H4 (cell line): ENCODE measurements at regions not wholly inside any gene's neighbourhood (a gene's known extent, or its start where the extent isn't known, plus 50 kb on each side); places are given as distances from the start of the nearest gene placed in this dataset.

Source experiments
- DNase-seq: peaks from one replicate; pipeline ENCODE4 v3.0.0-alpha.2; 2015; ENCODE audit warnings: low spot score

- no peak for DNase-seq
Measured at GRCh38 chr13:75052616-75053015, 429.4 kb downstream of the TBC1D4 start.

DNA sequence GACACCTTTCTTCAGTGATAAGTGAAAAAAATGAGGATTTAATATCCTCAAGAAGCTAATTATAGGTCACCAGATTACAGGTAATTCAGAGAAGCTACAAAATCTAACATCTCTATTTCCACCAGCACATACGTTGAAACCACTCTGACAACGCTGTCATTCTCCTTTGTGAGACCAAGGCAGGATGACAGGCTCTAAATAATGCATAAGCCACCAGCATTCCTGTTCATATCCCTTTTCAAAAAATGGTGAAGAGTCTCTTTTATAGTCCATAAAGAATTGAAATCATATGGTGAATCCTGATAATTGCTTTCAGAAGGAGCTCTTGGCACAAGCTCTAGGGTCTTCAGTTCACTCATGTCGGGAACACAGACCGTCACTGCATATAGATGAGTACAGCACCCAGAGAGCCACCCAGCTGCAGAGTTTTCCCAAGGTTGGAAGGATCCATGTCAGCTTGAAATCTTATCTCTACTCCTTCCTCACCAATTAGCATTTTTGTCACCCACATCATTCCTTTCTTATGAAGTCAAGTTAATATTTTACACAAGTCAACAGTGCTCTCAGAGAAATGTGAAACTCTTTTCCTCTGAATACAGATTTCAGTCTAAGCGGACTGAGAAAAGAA, 431.4 kb downstream of the TBC1D4 start:
- no peak for DNase-seq

- DNase-seq, result no peak
Measured at GRCh38 chr13:75049735-75050335, 432.1 kb downstream of the TBC1D4 start.

DNA sequence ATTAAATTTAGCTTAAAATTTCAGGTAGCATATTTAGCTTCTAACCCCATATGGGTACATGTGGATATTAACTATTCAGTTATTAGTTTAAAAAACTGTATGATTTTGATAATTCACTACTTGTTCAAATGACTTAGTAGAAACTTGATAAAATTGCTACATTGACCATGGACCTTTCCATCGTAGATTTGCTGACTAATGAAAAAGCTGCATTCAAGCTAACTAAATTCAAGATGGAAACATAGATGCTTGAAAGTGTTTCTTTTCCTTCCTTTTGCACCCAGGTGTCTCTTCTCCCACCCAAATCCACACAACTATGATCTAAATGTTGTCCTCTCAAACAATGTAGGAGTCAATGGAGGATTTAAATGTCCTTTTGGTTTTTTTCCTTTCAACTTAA, 439.2 kb downstream of the TBC1D4 start:
- no peak for DNase-seq

DNA sequence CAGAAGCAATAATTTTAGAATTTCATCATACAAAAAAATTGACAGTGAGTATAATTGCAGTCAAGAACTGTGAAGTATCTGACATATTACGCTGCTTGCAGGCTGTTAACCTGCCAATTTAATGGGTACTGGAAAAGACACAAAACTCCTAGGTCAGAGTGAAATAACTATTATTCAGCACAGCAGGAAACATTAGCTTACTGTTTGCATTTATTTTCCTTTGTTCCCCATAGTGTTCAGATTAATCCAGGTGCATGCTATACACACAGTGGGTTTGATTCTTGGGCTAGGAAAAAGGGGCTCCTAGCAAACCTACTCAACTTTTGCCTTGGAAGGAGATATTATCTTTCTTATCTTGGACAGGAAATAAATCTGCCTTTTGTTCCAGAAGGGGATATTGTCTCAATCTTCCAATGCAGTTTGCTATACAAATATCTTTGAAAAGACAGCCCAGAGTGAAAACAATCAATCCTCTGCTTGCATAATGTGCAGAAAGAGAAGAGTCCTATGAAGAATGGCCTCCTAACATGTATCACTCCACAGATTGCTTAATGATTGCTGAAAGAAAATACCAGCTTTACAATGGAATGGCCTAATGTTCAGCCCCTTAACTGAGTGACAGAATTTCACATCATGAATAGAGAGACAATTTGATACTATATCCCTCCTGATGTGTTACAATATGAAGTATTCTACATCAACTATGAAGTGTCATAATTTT, 443.4 kb downstream of the TBC1D4 start:
- no peak for DNase-seq

DNA sequence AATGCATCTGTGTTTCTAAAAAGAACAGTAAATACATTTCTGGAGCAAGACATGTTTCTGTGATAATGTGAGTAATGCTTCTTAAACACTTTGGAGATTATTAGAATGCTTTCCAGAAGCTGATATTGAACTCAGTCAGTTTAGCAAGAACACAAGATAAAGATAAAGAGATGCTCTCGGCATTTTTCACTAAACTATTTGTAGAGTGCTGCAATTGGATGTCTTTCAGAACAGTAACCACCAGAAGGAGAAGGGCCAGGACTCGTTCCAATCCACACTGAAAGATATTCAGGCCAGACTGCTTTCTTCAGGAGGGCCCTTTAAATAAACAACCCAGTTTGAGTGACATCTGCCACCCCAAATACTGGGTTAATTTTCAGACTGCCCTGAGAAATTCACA, 456.0 kb downstream of the TBC1D4 start:
- DNase-seq, result no peak

DNA sequence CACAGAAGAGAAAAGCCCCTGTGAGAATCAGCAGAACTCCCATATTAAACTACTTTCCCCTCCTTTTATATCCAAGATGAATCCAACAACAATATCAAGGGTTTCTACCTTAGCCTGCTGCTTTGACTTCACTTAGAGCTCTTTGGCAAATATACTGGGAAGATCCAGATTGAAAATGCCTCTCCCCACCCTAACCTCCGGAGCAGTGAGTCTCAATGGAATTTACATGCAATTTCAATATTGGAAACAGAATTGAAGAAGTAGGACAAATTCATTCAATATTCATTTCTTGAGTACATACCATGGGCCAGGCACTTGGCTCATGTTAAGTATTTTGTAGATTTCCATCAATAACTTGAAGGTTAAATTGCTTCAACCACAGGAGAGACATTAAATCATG, 457.4 kb downstream of the TBC1D4 start:
- no peak for DNase-seq

DNA sequence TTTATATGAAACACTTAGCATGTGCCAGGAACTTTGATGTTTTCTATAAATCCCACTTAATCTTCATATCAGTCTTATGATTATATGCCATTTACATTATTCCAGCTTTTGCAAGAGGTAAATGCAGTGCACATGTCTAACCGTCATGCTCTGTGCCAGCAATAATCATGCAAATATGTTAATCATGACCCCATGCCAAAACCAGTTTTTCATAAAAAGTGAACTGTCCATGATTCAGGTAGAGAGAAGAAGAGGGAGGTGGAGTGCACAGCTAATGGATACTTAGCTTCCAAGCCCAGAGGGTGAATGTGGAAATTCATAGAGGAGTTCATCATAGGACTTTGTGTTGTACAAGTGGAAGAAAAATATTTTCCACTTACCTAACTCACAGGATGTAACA, 458.4 kb downstream of the TBC1D4 start:
- no peak for DNase-seq

GRCh38 chr13:75021151-75021550, 460.8 kb downstream of the TBC1D4 start:
- DNase-seq, result no peak

DNA sequence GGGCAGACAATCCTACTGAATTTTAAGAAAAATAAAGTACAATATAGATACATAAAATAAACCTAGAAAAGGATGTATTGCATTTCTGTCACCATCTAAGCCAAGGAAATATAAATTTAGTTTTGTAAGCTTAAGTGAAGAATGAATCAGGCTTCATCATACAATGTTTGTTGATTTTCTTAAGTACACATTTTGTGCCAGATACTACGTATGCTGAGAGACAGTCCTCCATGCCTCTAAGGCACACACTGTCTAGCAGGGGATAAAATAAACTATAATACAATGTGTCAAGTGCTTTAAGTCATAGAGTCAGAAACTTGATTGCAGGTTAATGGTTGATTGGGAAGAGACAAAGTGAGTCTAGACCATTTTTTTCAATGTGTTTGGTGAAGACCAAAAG, 465.7 kb downstream of the TBC1D4 start:
- no peak for DNase-seq

DNA sequence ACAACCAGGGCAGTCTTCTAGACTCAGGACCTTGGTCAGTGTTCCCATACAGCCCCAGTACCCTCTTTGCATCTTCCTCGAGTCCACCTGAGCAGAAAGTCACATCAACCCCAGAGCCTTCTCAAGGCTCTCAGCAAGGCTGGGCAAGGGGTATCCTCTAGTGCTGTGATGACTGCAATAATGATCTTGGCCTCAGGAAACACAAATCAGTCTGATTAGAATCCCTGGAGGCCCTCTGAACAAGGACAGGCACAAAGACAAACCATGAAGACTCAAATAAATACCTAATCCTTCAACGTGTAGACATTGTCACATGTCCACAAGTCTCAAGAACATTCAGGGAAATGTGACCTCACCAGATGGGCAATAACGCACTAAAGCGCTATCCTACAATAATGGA, 468.2 kb downstream of the TBC1D4 start:
- DNase-seq, result no peak

- DNase-seq, result no peak
Measured at GRCh38 chr13:75010941-75011340, 471.0 kb downstream of the TBC1D4 start.

GRCh38 chr13:75008926-75009325, 473.0 kb downstream of the TBC1D4 start:
- DNase-seq, result no peak

- no peak for DNase-seq
Measured at GRCh38 chr13:74990992-74991391, 491.0 kb downstream of the TBC1D4 start.

DNA sequence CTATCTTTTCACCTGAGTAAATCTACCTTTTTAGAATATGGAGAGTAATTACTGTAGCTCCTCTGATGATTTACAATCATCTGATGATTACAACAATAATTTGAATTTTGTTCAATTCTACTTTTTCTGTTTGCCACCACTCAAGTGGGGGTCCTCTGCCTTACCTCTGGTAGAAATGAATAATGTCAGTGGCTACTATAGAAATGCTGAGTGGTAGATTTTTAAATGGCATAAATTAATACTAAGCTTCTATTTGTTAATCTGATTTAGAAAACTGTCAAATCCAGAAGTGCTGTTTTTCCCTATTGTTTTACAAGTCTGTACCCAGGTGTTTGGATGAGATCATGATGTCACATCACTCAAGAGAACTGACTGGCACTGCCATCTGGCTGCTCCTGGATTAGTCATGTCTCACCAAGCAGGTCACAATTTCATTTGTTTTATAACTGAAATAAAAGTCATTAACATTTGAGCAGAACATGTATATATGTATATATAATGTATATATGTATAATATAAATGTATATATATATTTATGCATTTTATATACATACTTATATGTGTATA, 494.8 kb downstream of the TBC1D4 start:
- DNase-seq, result no peak

DNA sequence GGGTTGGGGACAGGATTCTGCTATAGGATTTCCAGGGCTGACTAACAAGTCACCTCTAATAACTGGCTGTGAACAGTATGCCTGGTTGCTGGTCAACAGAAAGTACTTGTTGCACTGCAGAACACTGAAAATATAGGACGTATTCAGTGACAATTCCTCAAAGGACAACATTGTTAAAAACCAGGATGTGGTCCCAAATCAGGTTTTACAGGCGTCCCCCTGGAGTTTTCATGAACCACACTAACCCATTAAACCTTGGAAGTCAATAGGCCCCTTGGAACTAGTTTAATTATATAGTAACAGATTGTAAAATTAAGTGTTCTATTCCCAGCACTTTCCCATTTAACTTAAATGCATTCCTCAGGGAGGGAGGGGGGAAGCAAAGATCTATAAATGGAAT, 495.4 kb downstream of the TBC1D4 start:
- no peak for DNase-seq

- no peak for DNase-seq
Measured at GRCh38 chr13:74979703-74980102, 502.3 kb downstream of the TBC1D4 start.

GRCh38 chr13:74978591-74978990, 503.4 kb downstream of the TBC1D4 start:
- DNase-seq, result no peak

DNA sequence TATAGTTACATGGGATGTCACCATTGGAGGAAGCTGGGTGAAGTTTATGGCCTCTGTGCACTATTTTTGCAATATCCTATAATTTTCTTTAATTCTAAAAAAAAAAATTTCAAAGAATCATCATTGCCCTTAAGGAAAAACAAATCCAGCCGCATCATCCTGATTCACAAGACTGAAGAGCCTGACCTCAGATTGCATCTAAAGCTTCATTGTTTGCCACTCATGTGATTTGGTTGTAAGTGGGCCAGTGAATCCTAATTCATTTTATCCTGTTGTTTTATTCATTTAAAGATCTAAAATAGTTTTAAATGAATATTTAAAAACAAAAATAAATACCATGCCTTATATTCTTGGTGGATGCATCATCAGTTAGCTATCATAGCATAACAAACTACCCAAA, 504.5 kb downstream of the TBC1D4 start:
- no peak for DNase-seq

DNA sequence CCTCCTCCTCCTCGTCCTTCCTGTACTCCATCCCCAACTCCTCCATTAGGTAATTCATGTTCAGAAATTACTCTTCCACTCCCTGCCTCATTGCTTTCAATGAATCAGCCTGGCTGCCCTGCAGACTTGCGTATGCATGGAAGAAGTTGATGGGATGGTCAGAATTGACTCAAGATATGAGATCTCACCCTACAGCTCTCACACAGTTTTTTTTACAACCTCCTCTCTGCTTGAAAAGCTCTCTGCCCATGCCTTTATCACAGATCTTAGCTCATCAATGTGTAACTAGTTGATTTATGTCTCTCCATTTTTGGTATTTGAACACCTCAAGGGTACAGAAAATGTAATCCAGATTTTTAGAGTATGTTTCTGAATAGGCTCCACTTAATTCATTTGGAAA, 506.9 kb downstream of the TBC1D4 start:
- no peak for DNase-seq

GRCh38 chr13:74973935-74974879, 507.8 kb downstream of the TBC1D4 start:
- DNase-seq, result no peak

GRCh38 chr13:74969419-74969818, 512.5 kb downstream of the TBC1D4 start:
- DNase-seq, result no peak
